ENCODE measurements at regions not wholly inside any gene's neighbourhood (a gene's known extent, or its start where the extent isn't known, plus 50 kb on each side); places are given as distances from the start of the nearest gene placed in this dataset.

GRCh38 chr16:59632276-59632855 lies 898.2 kb upstream of the GOT2 start:
- TF ChIP-seq CTCF (conservative IDR thresholded peaks at IDR 0.05) (no peak), EZH2 (IDR thresholded peaks at IDR 0.05; ENCODE audit: low read depth) (no peak)

Measured in PC-9 (cell line).